Fibroblast of mammary gland (primary cell): ENCODE measurements at regions not wholly inside any gene's neighbourhood (a gene's known extent, or its start where the extent isn't known, plus 50 kb on each side); places are given as distances from the start of the nearest gene placed in this dataset.

ENCODE experiments used
- DNase-seq: peaks from one replicate; pipeline ENCODE4 v3.0.0-alpha.2; 2010; ENCODE audit warnings: low read depth
- H3K4me3 ChIP-seq: 2 replicates; pipeline ENCODE4 v1.5.1; 2011; ENCODE audit warnings: low read depth, mild to moderate bottlenecking, low read length, moderate library complexity; ENCODE audit not compliant: control insufficient read depth
- CTCF ChIP-seq: conservative IDR thresholded peaks from 2 replicates; pipeline ENCODE4 v1.5.1; 2011; ENCODE audit warnings: low read depth, low read length, inconsistent platforms; ENCODE audit not compliant: control insufficient read depth, insufficient read depth

GRCh38 chr2:193580176-193580950, 1385.6 kb upstream of the TMEFF2 start:
- no peak for TF ChIP-seq CTCF
- no peak overlapping the region for H3K4me3 ChIP-seq
- DNase-seq, result no peak

GRCh38 chr2:193566886-193567285, 1372.2 kb upstream of the TMEFF2 start:
- TF ChIP-seq CTCF, result no peak
- no peak for DNase-seq
- H3K4me3 ChIP-seq, result no peak overlapping the region

- no peak overlapping the region for H3K4me3 ChIP-seq
- no peak for TF ChIP-seq CTCF
- peak; percentile 15 for DNase-seq
Observed at GRCh38 chr2:193566276-193566675, 1371.5 kb upstream of the TMEFF2 start.

DNA sequence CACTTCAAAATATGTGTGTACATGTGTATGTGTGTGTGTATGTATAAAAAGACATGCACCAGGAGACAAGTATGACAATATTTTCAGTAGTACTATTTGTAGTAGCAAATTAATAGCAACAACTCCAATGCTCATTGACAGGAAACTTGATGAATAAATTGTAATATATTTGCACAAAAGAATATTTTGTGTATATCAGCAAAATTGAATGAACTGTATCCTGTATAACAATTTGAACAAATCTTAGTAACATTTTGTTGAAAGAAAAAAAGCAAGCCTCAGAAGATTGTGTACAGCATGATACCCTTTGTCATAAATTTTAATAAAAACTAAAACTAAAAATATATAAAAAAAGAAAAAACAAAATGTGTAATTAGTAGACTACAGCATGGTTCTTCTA, 1367.3 kb upstream of the TMEFF2 start:
- no peak overlapping the region for H3K4me3 ChIP-seq
- no peak for TF ChIP-seq CTCF
- DNase-seq, result no peak

DNA sequence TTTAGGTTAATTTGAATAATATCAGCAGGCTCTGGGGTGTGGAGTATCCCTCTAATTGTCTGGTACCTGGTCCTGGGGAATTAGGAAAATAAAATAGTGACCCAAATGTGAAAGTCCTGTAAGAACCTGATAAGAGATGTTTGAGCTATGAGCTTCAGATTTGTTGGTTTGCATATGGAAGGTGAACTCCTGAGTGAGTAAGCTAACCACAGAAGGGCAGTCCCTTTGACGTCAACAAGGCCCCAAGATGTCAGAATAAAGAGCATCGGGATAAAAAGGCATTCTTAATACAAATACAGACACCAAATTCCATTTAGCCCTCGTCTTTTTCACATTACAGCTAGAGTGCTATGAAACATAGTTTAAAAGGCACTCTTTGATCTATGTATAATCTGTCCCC, 1366.3 kb upstream of the TMEFF2 start:
- DNase-seq, result peak; percentile 49
- H3K4me3 ChIP-seq, result no peak overlapping the region
- TF ChIP-seq CTCF, result no peak

DNA sequence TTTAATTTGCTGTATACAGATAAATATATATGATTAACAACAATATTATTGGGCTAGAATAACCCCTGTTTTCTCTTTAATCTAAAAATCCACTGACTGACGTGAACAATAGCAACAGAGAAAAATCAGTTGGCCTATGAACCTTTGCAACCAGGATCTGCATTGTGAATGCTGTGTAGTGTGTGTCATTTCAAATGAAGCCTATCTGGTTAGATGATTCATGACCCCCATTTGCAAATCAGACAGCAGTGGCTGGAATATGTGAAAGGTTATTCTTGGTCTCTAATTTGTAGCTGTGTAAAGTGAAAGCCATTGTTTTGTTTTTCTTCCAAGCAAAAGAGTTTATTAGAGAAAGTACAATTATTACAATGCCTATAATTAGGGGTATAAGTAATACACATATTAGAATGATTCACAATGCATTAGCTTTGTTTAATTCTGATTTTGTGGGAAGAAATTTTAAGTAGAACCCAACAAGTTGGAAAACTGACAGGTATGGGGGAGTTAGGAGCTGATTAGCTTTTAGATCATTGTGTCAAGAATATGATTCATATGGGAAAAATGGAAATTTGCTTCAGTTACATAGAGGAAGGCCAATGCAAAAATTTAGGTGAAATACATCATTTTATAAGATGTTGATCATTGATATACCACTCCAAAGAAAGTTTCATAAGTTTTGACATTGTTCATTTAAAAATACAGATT, 1362.2 kb upstream of the TMEFF2 start:
- peak; percentile 28 for DNase-seq
- TF ChIP-seq CTCF, result no peak

More for the DNA sequence above, 1362.2 kb upstream of the TMEFF2 start:
- H3K4me3 ChIP-seq, result no peak overlapping the region
